PFSK-1 (cell line): ENCODE measurements at regions not wholly inside any gene's neighbourhood (a gene's known extent, or its start where the extent isn't known, plus 50 kb on each side); places are given as distances from the start of the nearest gene placed in this dataset.

Source experiments
- POLR2AphosphoS5 ChIP-seq: IDR thresholded peaks from 2 replicates; pipeline ENCODE4 v1.6.1; 2012; ENCODE audit warnings: low read depth, mild to moderate bottlenecking, control low read depth, low read length, moderate library complexity
- SIN3A ChIP-seq: IDR thresholded peaks from 2 replicates; pipeline ENCODE4 v1.6.1; 2012; ENCODE audit warnings: mild to moderate bottlenecking, low read length, moderate library complexity, borderline replicate concordance; ENCODE audit not compliant: insufficient read depth
- TAF1 ChIP-seq: IDR thresholded peaks from 2 replicates; pipeline ENCODE4 v1.6.1; 2012; ENCODE audit warnings: low read length, control low read depth, borderline replicate concordance; ENCODE audit not compliant: insufficient read depth
- TF ChIP-seq, protein P1 (sequence below), 2 experiments: IDR thresholded peaks; 2 replicates each; pipeline versions ENCODE4 v1.6.1 to v1.8.0; 2011 to 2012; ENCODE audit warnings: low read depth in 2 of 2, low read length in 2 of 2, control low read depth in 1 of 2, inconsistent platforms in 1 of 2, mild to moderate bottlenecking in 1 of 2, moderate library complexity in 1 of 2; ENCODE audit not compliant: insufficient read depth in 1 of 2

DNA sequence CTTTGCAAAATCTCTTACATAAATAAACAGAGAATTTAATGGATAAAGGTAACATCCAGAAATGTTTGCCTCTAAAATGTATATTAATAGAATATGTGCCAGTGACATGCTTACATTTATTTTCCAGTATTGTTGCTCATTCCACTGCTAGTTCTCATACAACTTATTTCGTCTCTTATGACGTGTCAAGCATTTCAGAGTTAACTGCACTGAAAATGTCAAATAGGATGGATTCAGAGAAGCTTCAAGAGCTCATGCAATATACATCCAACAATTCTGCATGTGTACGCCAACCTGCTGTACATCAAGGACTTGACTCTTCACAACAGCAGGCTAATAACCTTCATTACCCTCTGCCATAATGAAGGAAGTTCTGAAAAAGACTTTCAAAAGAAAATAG, 386.2 kb upstream of the IZUMO3 start:
- TF ChIP-seq POLR2AphosphoS5 (no peak), TAF1 (no peak), SIN3A (no peak)
- TF ChIP-seq, protein P1, sequence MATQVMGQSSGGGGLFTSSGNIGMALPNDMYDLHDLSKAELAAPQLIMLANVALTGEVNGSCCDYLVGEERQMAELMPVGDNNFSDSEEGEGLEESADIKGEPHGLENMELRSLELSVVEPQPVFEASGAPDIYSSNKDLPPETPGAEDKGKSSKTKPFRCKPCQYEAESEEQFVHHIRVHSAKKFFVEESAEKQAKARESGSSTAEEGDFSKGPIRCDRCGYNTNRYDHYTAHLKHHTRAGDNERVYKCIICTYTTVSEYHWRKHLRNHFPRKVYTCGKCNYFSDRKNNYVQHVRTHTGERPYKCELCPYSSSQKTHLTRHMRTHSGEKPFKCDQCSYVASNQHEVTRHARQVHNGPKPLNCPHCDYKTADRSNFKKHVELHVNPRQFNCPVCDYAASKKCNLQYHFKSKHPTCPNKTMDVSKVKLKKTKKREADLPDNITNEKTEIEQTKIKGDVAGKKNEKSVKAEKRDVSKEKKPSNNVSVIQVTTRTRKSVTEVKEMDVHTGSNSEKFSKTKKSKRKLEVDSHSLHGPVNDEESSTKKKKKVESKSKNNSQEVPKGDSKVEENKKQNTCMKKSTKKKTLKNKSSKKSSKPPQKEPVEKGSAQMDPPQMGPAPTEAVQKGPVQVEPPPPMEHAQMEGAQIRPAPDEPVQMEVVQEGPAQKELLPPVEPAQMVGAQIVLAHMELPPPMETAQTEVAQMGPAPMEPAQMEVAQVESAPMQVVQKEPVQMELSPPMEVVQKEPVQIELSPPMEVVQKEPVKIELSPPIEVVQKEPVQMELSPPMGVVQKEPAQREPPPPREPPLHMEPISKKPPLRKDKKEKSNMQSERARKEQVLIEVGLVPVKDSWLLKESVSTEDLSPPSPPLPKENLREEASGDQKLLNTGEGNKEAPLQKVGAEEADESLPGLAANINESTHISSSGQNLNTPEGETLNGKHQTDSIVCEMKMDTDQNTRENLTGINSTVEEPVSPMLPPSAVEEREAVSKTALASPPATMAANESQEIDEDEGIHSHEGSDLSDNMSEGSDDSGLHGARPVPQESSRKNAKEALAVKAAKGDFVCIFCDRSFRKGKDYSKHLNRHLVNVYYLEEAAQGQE (IDR thresholded peaks at IDR 0.05; ENCODE audit: insufficient read depth in 1 of 2, low read depth in 2 of 2, low read length in 2 of 2), result no peak
